B cell (primary cell): ENCODE measurements at regions not wholly inside any gene's neighbourhood (a gene's known extent, or its start where the extent isn't known, plus 50 kb on each side); places are given as distances from the start of the nearest gene placed in this dataset.

Experiments used
- EZH2 ChIP-seq: IDR thresholded peaks from 2 replicates; pipeline ENCODE4 v1.6.1; 2012; ENCODE audit warnings: borderline replicate concordance, low read depth, mild to moderate bottlenecking, moderate library complexity, low read length; ENCODE audit not compliant: insufficient read depth, poor library complexity, severe bottlenecking
- TF ChIP-seq, protein P1 (sequence below): fragments of 200-600 bp; IDR thresholded peaks from one replicate; pipeline ENCODE4 v1.8.0; 2022; ENCODE audit warnings: antibody characterized with exemption, mild to moderate bottlenecking

GRCh38 chr13:110812121-110812868, 98.8 kb downstream of the ING1 start:
- TF ChIP-seq, protein P1, sequence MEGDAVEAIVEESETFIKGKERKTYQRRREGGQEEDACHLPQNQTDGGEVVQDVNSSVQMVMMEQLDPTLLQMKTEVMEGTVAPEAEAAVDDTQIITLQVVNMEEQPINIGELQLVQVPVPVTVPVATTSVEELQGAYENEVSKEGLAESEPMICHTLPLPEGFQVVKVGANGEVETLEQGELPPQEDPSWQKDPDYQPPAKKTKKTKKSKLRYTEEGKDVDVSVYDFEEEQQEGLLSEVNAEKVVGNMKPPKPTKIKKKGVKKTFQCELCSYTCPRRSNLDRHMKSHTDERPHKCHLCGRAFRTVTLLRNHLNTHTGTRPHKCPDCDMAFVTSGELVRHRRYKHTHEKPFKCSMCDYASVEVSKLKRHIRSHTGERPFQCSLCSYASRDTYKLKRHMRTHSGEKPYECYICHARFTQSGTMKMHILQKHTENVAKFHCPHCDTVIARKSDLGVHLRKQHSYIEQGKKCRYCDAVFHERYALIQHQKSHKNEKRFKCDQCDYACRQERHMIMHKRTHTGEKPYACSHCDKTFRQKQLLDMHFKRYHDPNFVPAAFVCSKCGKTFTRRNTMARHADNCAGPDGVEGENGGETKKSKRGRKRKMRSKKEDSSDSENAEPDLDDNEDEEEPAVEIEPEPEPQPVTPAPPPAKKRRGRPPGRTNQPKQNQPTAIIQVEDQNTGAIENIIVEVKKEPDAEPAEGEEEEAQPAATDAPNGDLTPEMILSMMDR, result no peak
- no peak for TF ChIP-seq EZH2
